ENCODE measurements at regions not wholly inside any gene's neighbourhood (a gene's known extent, or its start where the extent isn't known, plus 50 kb on each side); places are given as distances from the start of the nearest gene placed in this dataset.
A peak's percentile ranks its signal among the peaks of the same experiment; 100 is the strongest.

DNA sequence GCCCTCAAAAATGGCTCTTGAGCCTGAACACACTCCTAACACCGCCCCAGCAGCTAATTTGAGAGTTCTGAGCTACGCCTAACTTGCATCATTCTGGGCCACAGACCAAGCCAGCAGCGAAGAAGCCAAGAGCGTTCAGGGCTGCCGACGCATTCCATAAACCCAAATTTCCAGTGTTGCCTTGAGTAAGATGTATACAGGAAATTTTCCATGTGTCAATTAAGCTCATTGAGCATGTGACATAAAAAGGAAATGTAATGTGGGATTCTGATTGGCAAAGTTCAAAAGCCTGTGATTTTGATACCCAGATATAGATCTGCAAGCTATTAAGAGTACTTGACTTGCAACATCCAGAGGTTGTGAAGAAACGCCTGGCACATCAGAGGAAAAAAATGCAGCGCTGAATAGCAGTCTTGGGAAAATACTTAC, 148.6 kb upstream of the NR2F2 start:
- peak overlapping the region; percentile 81 for H2AFZ ChIP-seq (ENCODE audit: low read length)
- no peaks in the 10 kb centered on the region for H3K36me3 ChIP-seq (ENCODE audit: control insufficient read depth, insufficient read depth, low read length)
- H3K27ac ChIP-seq (ENCODE audit: insufficient read depth, low read length) = peak overlapping the region; percentile 71
- H3K9ac ChIP-seq (ENCODE audit: insufficient read depth, low read length) = no peak overlapping the region
- H3K9me3 ChIP-seq (ENCODE audit: control insufficient read depth, insufficient read depth, low read depth, low read length) = no peaks in the 10 kb centered on the region
- peak overlapping the region; percentile 58 for H3K4me2 ChIP-seq (ENCODE audit: extremely low read depth, insufficient read depth, low read length)
- H3K4me1 ChIP-seq (ENCODE audit: control insufficient read depth, extremely low read depth, insufficient read depth, low read length) = peaks cover 9% of the 10 kb centered on the region
- H4K20me1 ChIP-seq (ENCODE audit: control insufficient read depth, extremely low read depth, insufficient read depth, low read length) = no peaks in the 10 kb centered on the region
- no peaks in the 10 kb centered on the region for H3K79me2 ChIP-seq (ENCODE audit: control insufficient read depth, insufficient read depth, low read length)
- no peak overlapping the region for H3K4me3 ChIP-seq (replicated peaks in 1 of 4; ENCODE audit: control extremely low read depth in 1 of 4, insufficient read depth in 1 of 4, low read depth in 3 of 4, low read length in 4 of 4)
- peak; percentile 58 to 98 for DNase-seq (ENCODE audit: low read depth in 2 of 2)
- TF ChIP-seq, protein P1, sequence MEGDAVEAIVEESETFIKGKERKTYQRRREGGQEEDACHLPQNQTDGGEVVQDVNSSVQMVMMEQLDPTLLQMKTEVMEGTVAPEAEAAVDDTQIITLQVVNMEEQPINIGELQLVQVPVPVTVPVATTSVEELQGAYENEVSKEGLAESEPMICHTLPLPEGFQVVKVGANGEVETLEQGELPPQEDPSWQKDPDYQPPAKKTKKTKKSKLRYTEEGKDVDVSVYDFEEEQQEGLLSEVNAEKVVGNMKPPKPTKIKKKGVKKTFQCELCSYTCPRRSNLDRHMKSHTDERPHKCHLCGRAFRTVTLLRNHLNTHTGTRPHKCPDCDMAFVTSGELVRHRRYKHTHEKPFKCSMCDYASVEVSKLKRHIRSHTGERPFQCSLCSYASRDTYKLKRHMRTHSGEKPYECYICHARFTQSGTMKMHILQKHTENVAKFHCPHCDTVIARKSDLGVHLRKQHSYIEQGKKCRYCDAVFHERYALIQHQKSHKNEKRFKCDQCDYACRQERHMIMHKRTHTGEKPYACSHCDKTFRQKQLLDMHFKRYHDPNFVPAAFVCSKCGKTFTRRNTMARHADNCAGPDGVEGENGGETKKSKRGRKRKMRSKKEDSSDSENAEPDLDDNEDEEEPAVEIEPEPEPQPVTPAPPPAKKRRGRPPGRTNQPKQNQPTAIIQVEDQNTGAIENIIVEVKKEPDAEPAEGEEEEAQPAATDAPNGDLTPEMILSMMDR (conservative IDR thresholded peaks at IDR 0.05 in 1 of 2, IDR thresholded peaks at IDR 0.05 in 1 of 2; ENCODE audit: low read depth in 1 of 2, low read length in 2 of 2) = no peak
- TF ChIP-seq EZH2 (IDR thresholded peaks at IDR 0.05; ENCODE audit: low read length, missing control alignments) = no peak
- no peaks in the 10 kb centered on the region for H3K27me3 ChIP-seq (ENCODE audit: control insufficient read depth, insufficient read depth, low read length)

DNA sequence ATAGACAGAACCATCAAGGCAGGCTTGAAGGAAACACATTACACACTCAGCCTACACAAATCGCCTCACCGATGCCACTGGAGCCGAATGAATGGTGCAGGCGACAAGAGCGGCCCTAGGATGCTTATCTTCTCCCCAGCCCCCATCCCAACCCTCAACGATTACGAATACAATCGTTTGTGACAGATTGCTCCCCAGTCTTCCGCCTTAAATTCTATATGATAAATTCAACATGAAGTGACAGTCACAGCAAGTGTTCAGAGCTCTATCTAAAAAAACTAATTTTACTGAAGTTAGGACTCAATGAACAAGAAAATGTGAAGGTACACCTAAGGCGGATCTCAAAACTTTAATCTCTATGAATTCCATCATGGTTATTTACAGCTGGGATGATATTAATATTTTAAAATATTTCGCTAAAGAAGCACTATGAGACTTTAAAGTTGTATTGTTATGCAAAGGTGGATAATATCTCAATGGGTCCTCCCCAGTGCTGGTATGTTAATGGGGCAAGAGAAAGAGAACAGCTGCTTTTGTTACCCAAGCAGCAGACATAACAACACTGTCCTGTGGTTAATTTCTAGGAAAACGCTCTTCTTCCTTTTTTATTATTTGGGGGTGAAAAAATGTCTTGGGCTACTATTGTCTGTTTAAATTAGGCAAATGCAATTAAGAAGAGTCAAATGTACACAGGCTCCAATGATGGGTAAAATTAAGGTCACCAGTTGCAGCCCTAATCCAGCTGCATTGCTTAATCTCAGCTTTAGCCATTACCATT, 147.6 kb upstream of the NR2F2 start:
- Histone ChIP-seq H3K9ac (ENCODE audit: insufficient read depth, low read length) (no peak overlapping the region), H3K27ac (ENCODE audit: insufficient read depth, low read length) (peak overlapping the region; percentile 18), H3K4me1 (ENCODE audit: control insufficient read depth, extremely low read depth, insufficient read depth, low read length) (peaks cover 9% of the 10 kb centered on the region), H3K9me3 (ENCODE audit: control insufficient read depth, insufficient read depth, low read depth, low read length) (no peaks in the 10 kb centered on the region), H3K4me3 (replicated peaks in 1 of 4; ENCODE audit: control extremely low read depth in 1 of 4, insufficient read depth in 1 of 4, low read depth in 3 of 4, low read length in 4 of 4) (no peak overlapping the region), H3K4me2 (ENCODE audit: extremely low read depth, insufficient read depth, low read length) (no peak overlapping the region), H3K36me3 (ENCODE audit: control insufficient read depth, insufficient read depth, low read length) (no peaks in the 10 kb centered on the region), H4K20me1 (ENCODE audit: control insufficient read depth, extremely low read depth, insufficient read depth, low read length) (no peaks in the 10 kb centered on the region), H3K27me3 (ENCODE audit: control insufficient read depth, insufficient read depth, low read length) (no peaks in the 10 kb centered on the region), H2AFZ (ENCODE audit: low read length) (no peak overlapping the region), H3K79me2 (ENCODE audit: control insufficient read depth, insufficient read depth, low read length) (no peaks in the 10 kb centered on the region)
- no peak for TF ChIP-seq EZH2 (IDR thresholded peaks at IDR 0.05; ENCODE audit: low read length, missing control alignments)
- TF ChIP-seq, protein P1 (conservative IDR thresholded peaks at IDR 0.05 in 1 of 2, IDR thresholded peaks at IDR 0.05 in 1 of 2; ENCODE audit: low read depth in 1 of 2, low read length in 2 of 2) = no peak
- DNase-seq (ENCODE audit: low read depth in 2 of 2) = no peak

DNA sequence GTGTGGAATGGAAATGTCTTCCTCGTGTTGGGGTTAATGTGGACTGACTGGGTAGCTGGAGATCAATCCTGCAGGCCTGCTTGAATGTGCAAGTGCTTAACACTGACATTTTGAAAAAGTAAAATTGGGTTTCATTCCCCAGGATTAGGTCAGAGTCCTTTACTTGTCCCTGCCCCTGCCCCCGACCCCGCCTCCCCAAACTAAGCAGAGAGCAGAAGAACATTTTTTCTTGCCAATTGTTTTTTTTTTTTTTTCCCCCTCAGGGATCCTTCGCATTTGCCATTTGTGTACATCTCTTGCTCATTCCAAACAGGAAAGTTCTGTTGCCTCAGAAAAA, 147.0 kb upstream of the NR2F2 start:
- H3K4me3 ChIP-seq (replicated peaks in 1 of 4; ENCODE audit: control extremely low read depth in 1 of 4, insufficient read depth in 1 of 4, low read depth in 3 of 4, low read length in 4 of 4) = no peak overlapping the region
- no peak overlapping the region for H3K27ac ChIP-seq (ENCODE audit: insufficient read depth, low read length)
- H3K79me2 ChIP-seq (ENCODE audit: control insufficient read depth, insufficient read depth, low read length) = no peaks in the 10 kb centered on the region
- peaks cover 9% of the 10 kb centered on the region for H3K4me1 ChIP-seq (ENCODE audit: control insufficient read depth, extremely low read depth, insufficient read depth, low read length)
- no peaks in the 10 kb centered on the region for H4K20me1 ChIP-seq (ENCODE audit: control insufficient read depth, extremely low read depth, insufficient read depth, low read length)
- no peak for DNase-seq (ENCODE audit: low read depth in 2 of 2)
- H3K9ac ChIP-seq (ENCODE audit: insufficient read depth, low read length) = no peak overlapping the region
- no peaks in the 10 kb centered on the region for H3K27me3 ChIP-seq (ENCODE audit: control insufficient read depth, insufficient read depth, low read length)
- H3K4me2 ChIP-seq (ENCODE audit: extremely low read depth, insufficient read depth, low read length) = no peak overlapping the region
- no peaks in the 10 kb centered on the region for H3K36me3 ChIP-seq (ENCODE audit: control insufficient read depth, insufficient read depth, low read length)
- TF ChIP-seq, protein P1 (conservative IDR thresholded peaks at IDR 0.05 in 1 of 2, IDR thresholded peaks at IDR 0.05 in 1 of 2; ENCODE audit: low read depth in 1 of 2, low read length in 2 of 2) = no peak
- TF ChIP-seq EZH2 (IDR thresholded peaks at IDR 0.05; ENCODE audit: low read length, missing control alignments) = no peak
- H3K9me3 ChIP-seq (ENCODE audit: control insufficient read depth, insufficient read depth, low read depth, low read length) = no peaks in the 10 kb centered on the region
- no peak overlapping the region for H2AFZ ChIP-seq (ENCODE audit: low read length)

Data from fibroblast of lung (primary cell).